D341Med (cell line): ENCODE measurements at regions not wholly inside any gene's neighbourhood (a gene's known extent, or its start where the extent isn't known, plus 50 kb on each side); places are given as distances from the start of the nearest gene placed in this dataset.

Source experiments
- DNase-seq: peaks from one replicate; pipeline ENCODE4 v3.0.0; 2012; ENCODE audit warnings: low spot score

GRCh38 chr2:107218208-107218607 is 332.2 kb upstream of the ST6GAL2 start:
- DNase-seq, result no peak

DNA sequence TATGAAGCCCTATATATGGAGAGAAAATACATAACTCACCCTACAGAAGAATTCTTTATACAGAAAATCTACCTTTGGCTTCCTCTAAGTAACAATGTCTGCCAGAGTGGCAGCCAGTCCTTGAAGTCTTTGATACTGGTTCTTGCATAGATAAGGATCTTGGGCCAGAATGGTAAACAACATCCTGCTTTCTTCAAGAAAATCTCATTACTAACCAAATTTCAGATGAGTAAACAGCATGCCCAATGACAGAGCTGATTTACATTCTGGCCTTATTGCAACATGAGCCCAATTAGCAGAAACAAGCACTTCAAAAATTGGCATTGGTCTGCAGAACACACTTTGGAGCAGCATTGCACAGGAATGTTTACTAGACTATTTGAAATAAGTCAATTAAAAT is 336.5 kb upstream of the ST6GAL2 start:
- no peak for DNase-seq

DNA sequence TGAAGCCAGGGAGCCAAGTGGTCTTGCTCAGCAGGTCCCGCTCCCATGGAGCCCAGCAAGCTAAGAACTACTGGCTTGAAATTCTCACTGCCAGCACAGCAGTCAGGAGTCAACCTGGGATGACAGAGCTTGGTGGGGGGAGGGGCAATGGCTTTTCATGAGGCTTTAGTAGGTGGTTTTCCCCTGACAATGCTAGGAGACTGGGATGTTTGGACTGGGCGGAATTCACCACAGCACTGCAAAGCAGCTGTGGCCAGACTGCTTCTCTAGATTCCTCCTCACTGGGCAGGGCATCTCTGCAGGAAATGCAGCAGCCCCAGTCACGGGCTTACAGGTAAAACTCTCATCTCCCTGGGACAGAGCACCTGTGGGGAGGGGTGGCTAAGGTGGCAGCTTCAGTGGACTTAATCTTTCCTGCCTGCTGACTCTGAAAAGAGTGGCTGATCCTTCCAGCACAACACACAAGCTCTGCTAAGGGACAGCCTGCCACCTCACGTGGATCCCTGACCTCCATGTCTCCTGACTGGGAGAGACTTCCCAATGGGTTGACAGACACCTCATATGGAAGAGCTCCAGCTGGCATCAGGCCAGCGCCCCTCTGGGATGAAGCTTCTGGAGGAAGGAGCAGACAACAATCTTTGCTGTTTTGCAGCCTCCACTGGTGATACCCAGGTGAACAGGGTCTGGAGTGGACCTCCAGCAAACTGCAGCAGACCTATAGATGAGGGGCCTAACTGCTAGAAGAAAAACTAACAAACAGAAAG is 349.7 kb upstream of the ST6GAL2 start:
- no peak for DNase-seq

- no peak for DNase-seq
Observed at GRCh38 chr2:107242811-107243210, 356.8 kb upstream of the ST6GAL2 start.

DNA sequence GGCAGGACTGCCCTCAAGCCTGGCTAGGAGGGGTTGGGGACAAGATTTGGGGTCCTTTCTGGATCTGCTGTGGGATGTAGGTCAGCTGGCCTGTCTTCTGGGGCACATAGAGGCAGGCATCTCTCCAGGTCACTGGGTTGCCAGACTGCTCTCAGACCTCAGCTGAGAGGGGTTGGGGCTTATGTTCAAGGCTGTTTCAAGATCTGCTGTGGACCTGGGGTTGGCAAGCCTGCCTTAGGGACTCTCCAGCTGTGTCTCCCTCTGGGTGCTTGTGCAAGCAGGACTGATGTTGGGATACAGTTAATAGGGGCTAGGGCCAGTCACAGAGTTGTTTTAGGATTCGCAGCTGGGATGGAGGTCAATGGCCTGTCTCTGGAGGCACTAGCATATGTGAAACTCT is 363.0 kb upstream of the ST6GAL2 start:
- DNase-seq, result no peak

- DNase-seq, result no peak
Observed at GRCh38 chr2:107255744-107256143, 369.8 kb upstream of the ST6GAL2 start.

GRCh38 chr2:107258531-107259407 is 372.8 kb upstream of the ST6GAL2 start:
- no peak for DNase-seq

DNA sequence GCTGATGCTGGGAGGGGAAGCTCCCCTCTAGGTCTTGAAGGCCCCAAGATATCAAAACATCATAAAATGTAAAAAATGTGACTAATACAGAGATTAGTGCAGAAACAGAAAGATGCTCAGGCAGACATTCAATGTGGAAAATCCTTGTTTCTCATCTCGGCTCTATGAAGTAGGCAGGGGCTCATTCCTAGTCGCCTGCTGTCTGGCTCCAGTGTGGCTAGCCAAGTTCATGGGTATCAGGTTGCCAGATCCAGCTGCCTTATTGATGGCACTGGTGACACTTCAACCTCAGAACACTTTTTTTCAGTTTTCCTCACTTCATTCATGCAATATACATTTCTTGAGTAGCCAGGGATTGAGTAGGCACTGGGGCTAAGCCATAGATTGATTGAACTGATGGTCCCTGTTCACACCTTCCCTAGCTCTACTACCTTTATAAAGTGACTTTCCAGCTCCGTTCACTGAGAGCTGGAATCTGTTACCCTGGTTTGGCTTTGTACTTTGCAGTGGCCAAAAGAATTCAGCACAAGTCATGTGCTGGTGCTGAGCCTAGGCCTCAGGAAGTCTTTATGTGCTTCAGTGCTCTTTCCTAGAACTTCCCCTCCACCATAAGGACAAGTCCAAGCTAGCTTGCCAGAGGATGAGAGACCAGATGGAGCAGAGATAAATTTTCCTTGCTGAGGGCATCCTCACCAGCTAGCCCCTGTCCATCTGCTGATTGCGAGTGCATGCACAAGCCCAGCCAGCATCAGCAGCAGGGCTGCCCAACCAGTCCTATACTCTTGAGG is 373.6 kb upstream of the ST6GAL2 start:
- no peak for DNase-seq

DNA sequence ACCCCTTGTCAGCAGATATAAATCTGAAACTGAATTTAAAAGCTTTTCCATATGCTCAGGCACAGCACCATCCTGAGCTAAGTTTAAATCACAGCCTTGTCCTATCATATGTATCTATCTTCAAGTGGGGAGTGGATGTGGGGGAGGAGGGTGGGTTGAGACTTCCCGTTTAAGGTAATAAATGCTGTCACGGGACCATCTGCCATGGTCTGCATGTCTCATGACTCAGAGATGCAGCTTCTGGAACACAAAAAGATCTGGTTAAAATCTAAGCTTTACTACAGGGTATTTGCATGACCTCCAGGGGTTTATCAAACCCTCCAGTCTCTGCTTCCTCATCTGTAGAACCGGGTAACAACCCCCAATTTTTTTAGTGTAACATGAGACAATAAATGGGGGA is 377.7 kb upstream of the ST6GAL2 start:
- DNase-seq, result no peak

GRCh38 chr2:107264184-107264583 is 378.2 kb upstream of the ST6GAL2 start:
- no peak for DNase-seq

- DNase-seq, result no peak
Observed at GRCh38 chr2:107266555-107266954, 380.6 kb upstream of the ST6GAL2 start.

DNA sequence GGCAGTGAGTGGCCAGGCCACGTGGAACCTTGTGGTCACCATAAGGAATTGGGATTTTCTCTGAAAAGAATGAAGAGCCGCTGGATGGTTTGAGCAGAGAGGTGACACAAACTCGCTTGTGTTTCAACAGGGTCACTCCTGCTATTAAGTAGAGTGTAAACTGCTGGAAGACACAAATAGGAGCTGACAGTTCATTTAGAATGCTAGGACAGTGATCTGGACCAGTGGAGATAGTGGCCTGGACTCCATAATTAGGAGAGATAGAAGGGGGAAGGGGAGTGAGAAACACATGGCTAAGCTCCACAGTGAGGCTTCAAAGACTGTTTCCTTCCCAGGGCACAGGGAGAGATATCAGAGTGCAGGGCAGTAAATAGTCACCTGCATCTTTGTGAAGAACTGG is 381.1 kb upstream of the ST6GAL2 start:
- no peak for DNase-seq

DNA sequence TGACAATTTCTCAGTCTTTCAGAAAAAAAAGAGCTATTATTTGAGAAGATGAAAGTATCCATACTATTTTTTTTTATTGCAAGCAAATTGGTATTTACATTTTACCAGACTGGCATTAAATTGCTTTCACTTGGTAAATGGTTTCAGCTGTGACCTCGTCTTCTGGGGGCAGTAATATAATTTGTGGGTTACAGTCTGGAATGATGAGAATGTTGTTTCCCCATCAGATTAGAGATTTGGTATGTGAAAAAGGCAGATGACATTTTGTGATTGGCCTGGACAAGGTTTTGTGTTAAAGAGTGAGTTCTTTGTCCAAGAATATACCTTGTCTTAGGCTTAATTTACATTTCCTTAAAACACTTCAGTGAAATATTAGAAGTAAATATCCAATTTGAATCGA is 390.1 kb upstream of the ST6GAL2 start:
- no peak for DNase-seq

GRCh38 chr2:107278672-107279071 is 392.7 kb upstream of the ST6GAL2 start:
- no peak for DNase-seq

GRCh38 chr2:107281637-107282036 is 395.7 kb upstream of the ST6GAL2 start:
- DNase-seq, result no peak

- DNase-seq, result no peak
Observed at GRCh38 chr2:107282135-107282534, 396.2 kb upstream of the ST6GAL2 start.

DNA sequence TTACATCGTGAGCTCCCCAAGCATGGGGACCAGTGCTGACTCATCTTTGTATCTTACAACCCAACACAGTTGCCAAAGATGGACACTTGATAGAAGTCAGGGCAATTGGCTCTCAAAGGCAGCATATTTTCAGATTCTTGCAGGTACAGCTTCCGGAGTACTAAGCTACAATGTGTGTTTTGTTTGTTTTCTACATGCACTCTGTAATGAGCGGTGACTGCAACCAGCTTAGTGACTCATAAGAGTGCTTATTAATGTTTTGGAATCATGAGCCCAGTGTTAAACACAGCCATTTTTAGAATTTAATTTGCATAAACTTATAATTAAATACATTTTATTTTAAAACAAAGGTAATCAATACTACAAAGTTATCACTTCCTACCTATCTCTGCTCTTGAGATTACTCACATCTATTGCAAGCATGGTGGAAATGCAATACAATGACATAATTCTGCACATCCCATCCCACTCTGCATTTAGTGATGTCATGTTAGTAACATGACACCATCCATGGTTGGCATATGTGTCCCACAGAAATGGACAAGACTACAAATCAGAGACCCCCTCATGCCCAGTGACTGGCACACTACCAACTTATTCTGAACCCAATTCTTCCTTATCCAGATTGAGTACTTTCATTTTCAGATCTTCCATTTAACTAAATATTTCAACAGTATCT is 399.8 kb upstream of the ST6GAL2 start:
- DNase-seq, result no peak

GRCh38 chr2:107290041-107290440 is 404.1 kb upstream of the ST6GAL2 start:
- no peak for DNase-seq

DNA sequence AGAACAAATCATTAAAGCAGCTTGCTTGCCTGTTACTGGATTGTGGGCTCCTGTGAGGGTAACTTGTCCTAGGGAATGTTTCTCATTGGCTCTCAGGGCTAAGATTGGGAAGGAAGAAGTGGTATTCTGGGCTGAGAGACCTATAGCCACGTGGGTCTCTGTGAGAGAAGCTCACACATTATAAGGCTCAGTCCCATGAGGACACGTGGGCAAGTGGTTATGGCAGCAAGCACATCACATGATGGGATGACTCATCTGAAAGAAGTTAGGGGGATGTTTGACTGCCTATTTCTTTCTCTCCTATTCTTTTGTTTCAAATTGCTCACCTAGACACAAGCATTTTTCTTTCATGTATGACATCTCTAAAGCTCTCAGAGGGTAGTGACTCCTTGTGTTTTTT is 418.0 kb upstream of the ST6GAL2 start:
- DNase-seq, result no peak

- DNase-seq, result no peak
Observed at GRCh38 chr2:107305966-107306365, 420.0 kb upstream of the ST6GAL2 start.

- no peak for DNase-seq
Observed at GRCh38 chr2:107306881-107307280, 420.9 kb upstream of the ST6GAL2 start.

GRCh38 chr2:107308835-107309234 is 422.9 kb upstream of the ST6GAL2 start:
- DNase-seq, result peak; percentile 30
